Tibial nerve (tissue), 4 donors: ENCODE measurements at regions not wholly inside any gene's neighbourhood (a gene's known extent, or its start where the extent isn't known, plus 50 kb on each side); places are given as distances from the start of the nearest gene placed in this dataset.

Source experiments
- DNase-seq, 2 donors: peaks; one replicate each; pipeline ENCODE4 v3.0.0-alpha.2; 2019; ENCODE audit warnings: low spot score in 2 of 2
- H3K27ac ChIP-seq, 4 donors: fragments of 200-600 bp; sonication (generic) in 3 of 4; one replicate each; pipeline ENCODE4 v1.5.1; 2017 to 2019; ENCODE audit warnings: mild to moderate bottlenecking in 1 of 4
- H3K27me3 ChIP-seq, 2 donors: fragments of 200-600 bp; sonication (generic) in 1 of 2; one replicate each; pipeline versions ENCODE4 v1.5.1 to v1.6.0; 2017 to 2019
- H3K36me3 ChIP-seq, 3 donors: fragments of 200-600 bp; sonication (generic); one replicate each; pipeline ENCODE4 v1.5.1; 2018 to 2019
- H3K4me1 ChIP-seq, 4 donors: fragments of 200-600 bp; sonication (generic) in 3 of 4; one replicate each; pipeline ENCODE4 v1.5.1; 2017 to 2019
- H3K4me3 ChIP-seq, 4 donors: fragments of 200-600 bp; sonication (generic) in 3 of 4; one replicate each; pipeline ENCODE4 v1.5.1; 2017 to 2019; ENCODE audit warnings: mild to moderate bottlenecking in 1 of 4, moderate library complexity in 1 of 4
- H3K9me3 ChIP-seq, 4 donors: fragments of 200-600 bp; sonication (generic) in 3 of 4; one replicate each; pipeline ENCODE4 v1.5.1; 2017 to 2019
- EP300 ChIP-seq, 2 donors: sonication (generic); formaldehyde crosslinking; IDR thresholded peaks; one replicate each; pipeline ENCODE4 v1.6.1; 2017; ENCODE audit warnings: antibody characterized with exemption in 2 of 2, mild to moderate bottlenecking in 1 of 2
- POLR2A ChIP-seq, 2 donors: fragments of 450-650 bp; IDR thresholded peaks; one replicate each; pipeline ENCODE4 v1.6.1; 2017; ENCODE audit warnings: antibody characterized with exemption in 2 of 2, mild to moderate bottlenecking in 2 of 2, moderate library complexity in 2 of 2
- WGBS, 2 donors: methylation state at CpG; one replicate each; pipeline ENCODE4 v1.1.5; 2018; 5-methylcytosine and 5-hydroxymethylcytosine counted together
- TF ChIP-seq, protein P1 (sequence below), 5 experiments: fragments of 200-600 bp in 3 of 5; fragments of 450-650 bp in 2 of 5; sonication (generic) in 3 of 5; IDR thresholded peaks; one replicate each; pipeline ENCODE4 v1.5.1; 2016 to 2019; ENCODE audit warnings: antibody characterized with exemption in 5 of 5, mild to moderate bottlenecking in 3 of 5, moderate library complexity in 2 of 5

GRCh38 chr5:165057145-165057544 is 1551.7 kb downstream of the MAT2B start:
- no peak for DNase-seq
- no peak for TF ChIP-seq EP300 (IDR thresholded peaks at IDR 0.05)
- TF ChIP-seq POLR2A (IDR thresholded peaks at IDR 0.05), result no peak
- TF ChIP-seq, protein P1, sequence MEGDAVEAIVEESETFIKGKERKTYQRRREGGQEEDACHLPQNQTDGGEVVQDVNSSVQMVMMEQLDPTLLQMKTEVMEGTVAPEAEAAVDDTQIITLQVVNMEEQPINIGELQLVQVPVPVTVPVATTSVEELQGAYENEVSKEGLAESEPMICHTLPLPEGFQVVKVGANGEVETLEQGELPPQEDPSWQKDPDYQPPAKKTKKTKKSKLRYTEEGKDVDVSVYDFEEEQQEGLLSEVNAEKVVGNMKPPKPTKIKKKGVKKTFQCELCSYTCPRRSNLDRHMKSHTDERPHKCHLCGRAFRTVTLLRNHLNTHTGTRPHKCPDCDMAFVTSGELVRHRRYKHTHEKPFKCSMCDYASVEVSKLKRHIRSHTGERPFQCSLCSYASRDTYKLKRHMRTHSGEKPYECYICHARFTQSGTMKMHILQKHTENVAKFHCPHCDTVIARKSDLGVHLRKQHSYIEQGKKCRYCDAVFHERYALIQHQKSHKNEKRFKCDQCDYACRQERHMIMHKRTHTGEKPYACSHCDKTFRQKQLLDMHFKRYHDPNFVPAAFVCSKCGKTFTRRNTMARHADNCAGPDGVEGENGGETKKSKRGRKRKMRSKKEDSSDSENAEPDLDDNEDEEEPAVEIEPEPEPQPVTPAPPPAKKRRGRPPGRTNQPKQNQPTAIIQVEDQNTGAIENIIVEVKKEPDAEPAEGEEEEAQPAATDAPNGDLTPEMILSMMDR (IDR thresholded peaks at IDR 0.05), result no peak
- WGBS, 2 donors, result 91% methylated on average over 2 of the region's 2 CpGs
- H3K4me3 ChIP-seq, result no peak overlapping the region
- H3K4me1 ChIP-seq, result no peaks in the 10 kb centered on the region
- no peaks in the 10 kb centered on the region for H3K27me3 ChIP-seq
- H3K27ac ChIP-seq, result no peak overlapping the region
- no peaks in the 10 kb centered on the region for H3K36me3 ChIP-seq
- H3K9me3 ChIP-seq, result no peaks in the 10 kb centered on the region

DNA sequence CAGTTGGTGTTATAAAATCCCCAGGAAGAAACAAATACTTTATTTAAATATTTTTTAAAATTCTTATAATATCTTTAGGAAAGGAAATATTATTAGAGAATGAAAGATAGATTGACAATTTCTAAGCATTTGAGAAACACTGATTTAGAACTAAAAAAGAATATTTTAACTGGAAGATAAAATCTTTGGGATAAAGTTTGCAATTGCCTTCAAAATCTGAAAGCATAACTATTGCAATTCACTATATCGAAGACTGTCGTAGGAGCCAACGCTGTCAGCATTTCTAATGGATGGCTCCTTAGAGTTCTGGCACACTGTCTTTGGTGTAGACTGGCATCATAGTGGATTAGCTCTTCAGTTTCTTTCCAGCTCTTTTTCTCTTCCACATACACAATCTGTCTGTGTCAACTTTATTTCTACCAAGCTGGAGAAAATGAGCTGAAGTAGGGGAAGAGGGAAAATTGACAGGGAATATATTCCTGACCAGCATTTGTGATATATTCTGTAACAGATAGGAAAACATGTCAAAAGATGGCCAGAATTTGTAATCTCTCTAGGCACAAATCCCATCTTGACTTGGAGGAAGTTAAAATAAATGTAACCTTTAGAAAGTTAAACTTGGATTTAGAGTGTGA is 1561.4 kb downstream of the MAT2B start:
- WGBS, 2 donors, result 86 to 96% methylated on average over 3 of the region's 3 CpGs
- H3K9me3 ChIP-seq, result peaks cover 0 to 15% (median 0%) of the 10 kb centered on the region in 4 donors
- no peaks in the 10 kb centered on the region for H3K27me3 ChIP-seq
- no peak overlapping the region for H3K27ac ChIP-seq
- no peaks in the 10 kb centered on the region for H3K36me3 ChIP-seq
- TF ChIP-seq, protein P1 (IDR thresholded peaks at IDR 0.05), result no peak
- H3K4me3 ChIP-seq, result no peak overlapping the region
- no peaks in the 10 kb centered on the region for H3K4me1 ChIP-seq
- DNase-seq, result no peak

GRCh38 chr5:165076686-165077085 is 1571.3 kb downstream of the MAT2B start:
- WGBS, 2 donors, result 49 to 65% methylated on average over 2 of the region's 2 CpGs

DNA sequence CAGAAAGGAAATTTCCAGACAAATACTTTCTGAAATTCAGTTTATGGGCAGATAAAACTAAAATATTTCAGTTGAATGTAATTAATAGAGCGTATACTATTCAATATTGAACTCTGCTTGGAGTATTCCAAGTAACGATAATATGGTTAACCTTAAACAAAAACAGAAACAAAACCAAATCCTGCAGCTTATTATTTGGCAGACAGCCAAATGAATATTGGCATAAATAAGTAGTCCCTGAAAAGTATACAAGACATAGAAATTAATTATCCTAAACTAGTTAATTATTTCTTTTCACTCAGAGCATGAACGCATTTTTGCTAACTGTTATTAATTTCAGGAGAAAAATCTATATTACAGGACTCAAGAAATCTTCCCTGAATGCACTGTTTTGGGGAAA is 1574.0 kb downstream of the MAT2B start:
- TF ChIP-seq, protein P1 (IDR thresholded peaks at IDR 0.05), result no peak
- no peak for TF ChIP-seq POLR2A (IDR thresholded peaks at IDR 0.05)
- TF ChIP-seq EP300 (IDR thresholded peaks at IDR 0.05), result no peak
- no peaks in the 10 kb centered on the region for H3K27me3 ChIP-seq
- H3K27ac ChIP-seq, result no peak overlapping the region
- H3K4me3 ChIP-seq, result no peak overlapping the region
- no peak for DNase-seq
- H3K36me3 ChIP-seq, result no peaks in the 10 kb centered on the region
- H3K9me3 ChIP-seq, result peaks cover 0 to 4% (median 0%) of the 10 kb centered on the region in 4 donors
- H3K4me1 ChIP-seq, result no peaks in the 10 kb centered on the region
- 51 to 55% methylated on average over 3 of the region's 3 CpGs for WGBS, 2 donors

More at GRCh38 chr5:165076686-165077085, 1571.3 kb downstream of the MAT2B start:
- Histone ChIP-seq H3K36me3 (no peaks in the 10 kb centered on the region), H3K27ac (no peak overlapping the region), H3K27me3 (no peaks in the 10 kb centered on the region), H3K4me1 (no peaks in the 10 kb centered on the region), H3K4me3 (no peak overlapping the region), H3K9me3 (peaks cover 0 to 4% (median 0%) of the 10 kb centered on the region in 4 donors)
- TF ChIP-seq POLR2A (IDR thresholded peaks at IDR 0.05) (no peak), EP300 (IDR thresholded peaks at IDR 0.05) (no peak)
- TF ChIP-seq, protein P1 (IDR thresholded peaks at IDR 0.05), result no peak
- no peak for DNase-seq

- WGBS, 2 donors, result 37 to 53% methylated on average over 1 of the region's 1 CpG
Measured at GRCh38 chr5:165083394-165083793, 1578.0 kb downstream of the MAT2B start.

More at GRCh38 chr5:165083394-165083793, 1578.0 kb downstream of the MAT2B start:
- Histone ChIP-seq H3K27me3 (no peaks in the 10 kb centered on the region), H3K9me3 (no peaks in the 10 kb centered on the region), H3K4me1 (no peaks in the 10 kb centered on the region), H3K27ac (no peak overlapping the region), H3K36me3 (no peaks in the 10 kb centered on the region), H3K4me3 (no peak overlapping the region)
- no peak for DNase-seq
- no peak for TF ChIP-seq EP300 (IDR thresholded peaks at IDR 0.05)
